Dedifferentiated amniotic fluid mesenchymal stem cell (primary cell): ENCODE measurements at regions not wholly inside any gene's neighbourhood (a gene's known extent, or its start where the extent isn't known, plus 50 kb on each side); places are given as distances from the start of the nearest gene placed in this dataset.

ENCODE experiments used
- DNase-seq: peaks from one replicate; pipeline ENCODE4 v3.0.0-alpha.2; 2016; ENCODE audit errors: extremely low spot score

DNA sequence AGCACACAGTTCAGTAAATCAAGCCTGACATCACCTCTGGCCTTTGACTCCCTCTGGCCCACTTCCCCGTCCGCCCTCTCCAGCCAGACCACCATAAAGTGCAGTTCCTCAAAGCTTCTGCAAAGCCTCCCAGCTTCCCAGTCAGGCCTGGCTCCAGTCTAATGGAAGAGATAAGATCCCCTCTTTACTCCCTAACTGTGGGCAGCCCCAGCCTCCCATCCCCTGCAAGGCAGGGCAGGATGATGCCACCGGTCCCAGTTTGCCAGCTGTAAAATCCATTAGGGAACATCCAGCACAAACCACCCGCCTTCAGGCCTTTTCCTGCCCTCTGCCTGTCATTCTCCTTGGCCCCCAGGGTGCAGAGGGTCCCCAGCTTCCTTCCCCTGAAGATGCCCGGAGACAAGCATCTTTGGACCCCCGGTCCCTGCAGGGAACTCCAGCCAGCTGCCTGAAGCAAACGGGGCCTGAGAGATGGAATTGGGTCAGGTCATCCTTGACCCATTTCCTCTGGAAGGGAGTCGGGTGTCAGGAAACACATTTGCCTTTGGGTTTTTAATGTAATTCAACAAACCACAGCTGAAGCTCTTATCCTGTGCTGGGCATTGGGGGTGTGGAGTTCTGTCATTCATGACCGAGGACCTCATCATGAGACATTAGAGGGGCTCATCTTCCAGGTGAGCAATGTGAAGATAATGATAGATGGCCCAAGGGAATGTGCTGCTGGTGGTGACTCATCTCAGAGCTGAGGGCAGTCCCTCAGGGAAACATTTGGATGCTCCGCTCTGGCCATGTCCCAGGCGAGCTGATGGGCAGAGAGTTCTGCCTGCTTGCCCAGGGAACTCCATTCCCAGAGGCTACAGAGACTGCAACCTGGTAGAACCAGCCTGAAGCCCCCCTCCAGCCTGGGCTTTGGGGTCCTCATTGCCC is 93.8 kb upstream of the CLMN start:
- no peak for DNase-seq

DNA sequence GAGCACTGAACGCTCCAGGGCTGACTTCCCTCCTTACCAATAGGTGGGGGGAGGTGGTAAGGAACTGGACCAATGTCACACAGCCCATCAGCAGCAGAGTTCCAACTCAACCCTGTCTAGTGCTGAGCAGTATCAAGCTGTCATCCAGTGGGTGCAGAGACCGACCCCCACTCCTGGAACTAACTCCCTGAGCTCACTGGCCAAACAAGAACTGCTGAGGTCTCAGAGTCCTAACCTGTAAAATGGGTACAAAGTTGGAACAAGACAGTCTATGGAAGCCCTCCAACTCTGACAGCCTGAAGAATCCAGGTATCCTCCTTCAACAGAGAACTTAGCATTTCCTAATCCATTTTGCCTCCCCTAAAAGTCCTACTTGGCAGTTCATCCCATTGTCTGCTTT is 91.1 kb upstream of the CLMN start:
- DNase-seq: no peak

DNA sequence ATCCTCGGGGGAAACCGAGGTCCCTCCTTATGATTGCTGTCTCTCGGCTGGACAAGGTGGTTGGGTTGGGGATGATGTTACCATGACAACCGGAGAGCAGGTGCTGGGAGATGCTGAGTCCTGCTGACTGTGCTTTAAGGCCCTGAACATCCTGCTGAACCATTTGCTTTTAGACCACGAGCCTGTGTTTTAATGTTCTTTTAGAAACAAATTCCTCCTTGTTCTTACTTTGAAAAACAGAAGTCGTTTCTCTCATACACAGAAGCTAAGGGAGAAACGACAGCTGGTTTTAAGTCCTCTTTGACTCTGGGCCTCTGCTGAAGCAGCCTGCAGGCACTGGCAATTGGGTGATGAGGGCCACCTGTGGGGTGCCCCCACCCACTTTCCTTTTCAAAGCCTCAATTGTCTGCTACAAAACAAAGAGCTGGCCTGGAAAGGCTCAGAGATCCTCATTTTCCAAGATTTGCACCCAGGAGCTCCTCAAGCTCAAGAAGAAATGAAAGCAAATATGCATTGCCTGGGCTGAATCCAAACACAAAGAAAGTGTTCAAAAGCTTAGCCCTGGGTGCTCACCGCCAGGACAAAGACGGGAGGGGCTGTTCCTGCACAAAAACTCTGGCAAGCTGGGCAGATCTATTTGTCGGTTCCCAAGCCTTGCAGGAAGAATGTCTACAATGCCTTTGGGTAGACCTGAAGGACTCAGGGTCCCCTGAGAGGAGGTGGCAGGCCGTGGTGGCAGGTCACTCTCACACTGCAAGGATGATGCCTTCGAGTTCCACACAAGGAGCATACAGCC is 90.0 kb upstream of the CLMN start:
- no peak for DNase-seq

DNA sequence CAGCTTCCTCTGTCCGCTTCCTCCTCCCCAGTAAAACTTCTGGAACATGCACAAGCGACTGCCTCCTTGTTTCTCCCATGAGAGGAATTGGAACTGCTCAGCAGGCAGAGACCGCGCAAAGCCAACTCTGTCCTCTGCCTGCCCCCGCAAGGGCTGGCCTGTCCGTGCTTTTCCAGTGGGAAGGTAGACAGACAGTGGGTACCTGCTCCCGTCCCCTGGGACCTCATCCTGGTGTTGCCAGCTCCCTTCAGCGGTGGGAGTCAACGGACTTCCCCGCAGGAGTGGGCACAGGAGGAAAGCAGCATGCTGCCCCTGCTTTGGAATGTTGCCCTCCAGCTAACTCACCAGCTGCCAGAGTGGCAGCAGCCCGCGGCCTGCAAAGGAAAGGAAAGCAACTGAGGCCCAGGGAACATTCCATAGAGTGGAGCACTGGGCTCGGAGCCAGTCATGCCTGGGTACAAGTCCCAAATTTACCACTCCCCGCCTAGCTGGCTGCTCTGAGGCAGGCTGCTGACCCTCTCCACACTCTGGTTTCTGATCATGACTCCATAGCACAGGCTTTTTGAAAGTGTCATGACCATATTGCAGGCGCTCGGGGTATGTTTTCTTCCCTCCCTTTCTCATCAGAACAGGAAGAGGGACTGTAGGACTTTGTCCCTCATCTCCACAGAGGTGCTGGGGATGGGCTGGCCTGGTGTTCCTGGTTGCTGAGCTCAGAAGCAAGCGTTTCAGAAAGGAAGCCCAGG is 89.2 kb upstream of the CLMN start:
- DNase-seq: no peak

DNA sequence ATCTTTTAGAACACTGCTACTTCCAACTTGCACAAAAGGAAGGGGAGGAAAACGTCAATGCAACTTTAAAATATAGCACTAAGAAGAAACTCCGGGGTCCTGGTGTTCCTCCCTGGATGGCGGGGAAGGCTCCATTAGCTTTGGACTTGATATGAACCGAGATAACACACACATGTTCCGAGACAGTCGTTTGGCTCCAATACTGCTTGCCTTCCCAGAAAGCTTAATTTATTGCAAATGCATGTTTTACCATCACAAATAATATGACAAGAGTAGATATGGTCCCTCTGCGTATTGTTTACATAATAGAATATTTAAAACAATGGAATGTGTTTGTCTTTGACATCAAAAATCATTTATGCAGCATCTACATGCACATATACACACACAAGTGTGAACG is 87.6 kb upstream of the CLMN start:
- no peak for DNase-seq

DNA sequence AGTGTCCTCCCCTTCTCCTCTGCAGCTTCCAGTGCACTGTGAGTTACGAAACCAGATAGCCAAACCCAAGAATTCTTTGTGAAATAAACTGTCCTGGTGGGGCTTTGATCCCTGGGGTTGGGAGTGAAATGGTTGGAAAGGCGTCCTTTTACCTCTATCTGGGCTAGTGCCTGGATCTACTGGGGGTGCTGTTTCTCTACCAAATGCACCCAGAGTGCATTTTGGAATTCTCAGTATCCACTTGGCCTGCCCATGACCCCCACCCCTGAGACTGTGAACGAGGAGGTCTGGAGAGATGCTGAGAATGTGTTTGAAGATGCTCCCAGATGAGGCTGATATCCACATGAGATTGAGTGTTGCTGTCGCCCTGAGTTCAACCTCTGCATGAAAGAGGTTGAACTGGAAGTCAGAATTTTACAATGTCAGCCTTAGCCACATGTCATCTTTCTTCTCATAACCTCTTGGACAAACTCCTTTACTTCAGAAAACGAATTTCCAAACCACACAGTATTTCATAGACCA is 87.1 kb upstream of the CLMN start:
- DNase-seq: no peak

DNA sequence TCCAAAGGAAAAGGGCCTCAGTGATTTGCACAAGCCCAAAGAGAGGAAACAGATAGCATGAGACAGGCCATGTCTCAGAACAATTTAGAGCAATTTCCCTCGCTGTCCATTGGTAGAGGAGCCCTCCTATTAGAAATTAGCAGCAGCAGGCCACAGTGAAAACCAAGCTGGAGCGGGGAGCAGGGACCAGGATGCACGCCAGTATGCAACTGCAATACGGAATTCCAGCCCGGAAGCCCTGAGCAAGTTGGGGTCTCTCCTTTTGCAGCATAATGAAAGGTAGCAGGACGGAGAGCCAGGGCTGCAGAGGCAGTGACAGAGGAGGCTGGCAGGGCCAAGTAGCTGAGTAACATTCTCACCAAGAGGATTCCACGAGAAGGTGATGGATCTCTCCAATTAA is 84.9 kb upstream of the CLMN start:
- DNase-seq: no peak

DNA sequence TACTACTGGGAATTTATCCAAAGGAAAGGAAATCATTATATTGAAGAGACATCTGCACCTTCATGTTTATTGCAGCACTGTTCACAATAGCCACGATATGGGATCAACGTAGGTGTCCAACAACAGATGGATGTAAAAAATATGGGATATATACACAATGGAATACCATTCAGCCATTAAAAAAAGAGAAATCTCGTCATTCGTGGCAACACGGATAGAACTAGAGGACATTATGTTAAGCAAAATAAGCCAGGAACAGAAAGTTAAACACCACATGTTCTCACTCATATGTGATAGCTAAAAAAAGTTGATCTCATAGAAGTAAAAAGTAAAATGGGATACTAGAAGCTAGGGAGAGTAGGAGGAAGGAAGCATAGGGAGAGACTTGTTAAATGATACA is 82.9 kb upstream of the CLMN start:
- no peak for DNase-seq

DNA sequence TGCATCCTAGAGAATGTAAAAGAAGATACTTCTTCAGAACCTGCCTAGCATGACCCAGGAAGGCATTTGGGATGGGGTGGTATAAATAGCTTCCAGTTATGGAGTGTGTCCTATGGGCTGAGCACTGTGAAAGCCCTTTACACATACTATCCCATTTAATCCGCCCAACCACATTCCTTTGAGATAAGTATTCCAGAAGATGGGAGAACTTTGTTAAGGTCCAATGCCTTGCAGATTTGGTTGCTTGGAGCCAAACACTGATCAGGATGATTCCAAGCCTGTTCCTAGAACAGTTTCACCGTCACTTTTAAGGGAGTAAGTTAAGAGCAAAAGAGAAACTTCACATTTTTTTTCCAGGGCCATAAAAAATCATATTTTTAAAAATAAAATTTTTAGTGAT is 82.5 kb upstream of the CLMN start:
- no peak for DNase-seq

DNA sequence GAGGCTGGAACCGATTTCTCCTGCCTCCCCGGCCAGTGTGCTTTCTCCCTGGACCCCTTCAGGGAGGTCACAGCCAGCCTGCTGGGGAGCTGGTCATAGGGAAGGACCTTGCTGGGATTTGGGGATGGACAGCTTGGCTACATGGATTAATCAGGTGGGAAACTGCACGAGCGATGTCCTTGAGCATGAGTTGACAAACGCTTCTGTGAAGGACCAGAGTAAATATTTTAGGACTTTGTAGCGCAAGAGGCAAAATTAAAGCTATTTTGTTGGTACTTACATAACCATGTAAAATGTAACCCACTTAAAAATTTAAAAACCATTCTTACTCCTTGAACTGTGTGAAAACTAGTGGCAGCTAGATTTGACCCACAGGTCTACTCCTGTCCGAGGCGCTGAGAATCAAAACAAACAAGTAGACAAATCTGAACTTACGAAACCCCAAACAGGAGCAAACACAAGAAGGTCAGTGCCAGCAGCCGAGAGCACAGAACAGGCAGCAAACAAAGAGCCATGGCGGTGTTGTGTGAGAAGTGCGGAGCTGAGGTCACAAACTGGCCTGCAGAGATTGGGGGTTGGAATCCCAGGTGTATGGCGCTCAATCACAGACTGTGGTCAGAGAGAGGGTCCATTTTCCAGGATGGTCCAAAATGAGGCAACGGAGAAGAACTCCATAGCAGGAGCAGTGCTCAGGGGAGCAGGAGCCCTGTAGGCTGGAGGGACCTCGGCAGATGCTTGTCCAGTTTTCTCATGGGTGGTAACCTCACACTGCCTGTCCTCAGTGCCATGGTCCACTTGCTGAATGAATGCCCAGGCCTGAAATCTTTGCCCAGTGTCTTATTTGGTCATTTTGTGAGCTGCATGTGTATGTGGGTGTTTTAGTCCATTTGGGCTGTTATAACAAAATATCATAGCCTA is 79.2 kb upstream of the CLMN start:
- DNase-seq: no peak

DNA sequence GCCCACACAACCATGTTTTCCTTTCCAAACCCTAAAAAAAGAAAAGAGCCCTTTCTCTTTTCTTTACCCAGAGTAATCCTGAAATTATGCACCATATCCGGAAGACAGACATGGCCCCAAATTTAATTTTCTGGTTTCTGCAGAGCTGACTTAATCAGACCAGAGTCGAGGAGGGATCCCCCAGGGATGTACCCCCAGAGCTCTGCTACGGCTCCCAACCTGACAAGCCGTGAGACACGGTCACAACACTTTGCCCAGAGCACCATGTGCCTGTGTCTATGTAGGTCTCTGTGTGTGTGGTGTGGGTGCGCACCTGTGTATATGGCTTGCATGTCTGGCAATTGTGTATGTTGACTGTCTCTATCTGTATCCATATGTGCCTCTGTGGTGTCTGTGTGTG is 77.6 kb upstream of the CLMN start:
- DNase-seq: no peak

DNA sequence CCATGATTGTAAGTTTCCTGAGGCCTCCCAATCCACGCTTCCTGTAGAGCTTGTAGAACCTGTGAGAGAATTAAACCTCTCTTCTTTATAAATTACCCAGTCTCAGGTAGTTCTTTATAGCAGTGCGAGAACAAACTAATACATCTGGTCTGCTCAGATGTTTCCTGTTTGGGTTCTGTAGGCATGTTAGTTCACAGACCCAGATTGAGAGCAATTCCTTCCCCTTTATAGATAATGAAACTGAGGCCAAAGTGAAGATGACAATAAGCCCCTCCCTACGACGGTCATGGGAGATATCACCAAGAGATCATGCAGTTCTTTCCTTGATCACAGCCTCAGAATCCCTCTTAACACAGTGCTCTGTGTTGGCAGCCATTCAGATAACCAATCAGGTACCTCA is 76.5 kb upstream of the CLMN start:
- no peak for DNase-seq

DNA sequence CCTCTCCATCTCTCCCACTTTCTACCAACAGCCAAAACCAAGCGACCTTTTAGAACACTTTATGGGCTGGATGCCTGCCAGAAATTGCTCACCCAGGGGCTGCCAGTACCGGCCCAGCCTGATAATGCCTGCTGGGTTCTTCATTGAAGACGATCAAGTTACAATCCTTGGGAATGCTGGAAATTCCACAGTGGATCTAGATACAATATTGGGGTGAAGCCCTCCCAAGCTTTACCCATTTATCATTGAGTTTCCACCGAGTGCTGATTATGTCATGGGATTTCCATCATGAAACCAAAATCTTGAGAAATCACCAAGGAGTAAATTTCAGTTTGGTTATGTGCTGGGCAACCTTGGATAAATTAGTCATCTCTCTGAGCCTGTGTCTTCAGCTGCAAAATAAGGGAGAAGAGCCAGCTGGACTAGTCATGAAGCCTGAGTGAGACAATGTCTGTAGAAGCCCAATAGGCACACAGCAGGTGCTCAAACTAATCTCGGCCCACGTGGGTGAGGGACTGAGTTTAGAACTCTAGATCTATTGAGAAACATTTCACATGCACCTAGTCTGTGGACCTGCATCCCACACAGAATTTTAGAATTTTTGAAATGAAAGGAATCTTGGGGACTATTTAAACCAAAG is 75.5 kb upstream of the CLMN start:
- no peak for DNase-seq

DNA sequence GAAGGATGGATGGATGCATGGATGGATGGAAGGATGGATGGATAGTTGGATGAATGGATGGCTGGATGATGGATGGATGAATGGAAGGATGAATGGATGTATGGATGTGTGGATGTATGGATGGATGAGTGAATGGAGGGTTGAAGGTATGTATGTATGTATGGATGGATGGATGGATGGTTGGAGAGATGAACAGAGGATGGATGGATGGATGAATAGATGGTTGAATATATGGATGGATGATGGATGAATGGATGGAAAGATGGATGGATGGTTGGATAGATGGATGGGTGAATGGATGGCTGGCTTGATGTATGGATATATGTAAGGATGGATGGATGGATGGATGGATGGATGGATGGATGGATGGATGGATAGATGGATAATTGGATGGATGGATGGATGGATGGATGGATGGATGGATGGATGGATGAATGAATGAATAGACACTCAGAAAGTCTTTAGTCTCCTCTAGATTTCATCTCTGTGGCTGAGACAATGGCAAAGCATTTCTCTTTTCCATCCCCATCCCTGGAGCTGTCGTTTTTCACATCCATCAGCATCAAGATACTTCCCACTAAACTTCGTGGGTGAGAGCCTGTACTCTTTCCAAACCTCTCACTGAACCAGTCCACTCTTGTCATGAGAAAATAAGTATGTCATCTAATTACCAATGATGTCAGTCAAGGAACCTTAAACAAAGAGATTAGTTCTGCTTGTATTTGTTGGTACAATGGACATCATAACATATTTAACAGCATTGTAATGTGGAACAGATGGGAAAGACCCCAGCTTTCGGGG is 74.8 kb upstream of the CLMN start:
- DNase-seq: no peak

DNA sequence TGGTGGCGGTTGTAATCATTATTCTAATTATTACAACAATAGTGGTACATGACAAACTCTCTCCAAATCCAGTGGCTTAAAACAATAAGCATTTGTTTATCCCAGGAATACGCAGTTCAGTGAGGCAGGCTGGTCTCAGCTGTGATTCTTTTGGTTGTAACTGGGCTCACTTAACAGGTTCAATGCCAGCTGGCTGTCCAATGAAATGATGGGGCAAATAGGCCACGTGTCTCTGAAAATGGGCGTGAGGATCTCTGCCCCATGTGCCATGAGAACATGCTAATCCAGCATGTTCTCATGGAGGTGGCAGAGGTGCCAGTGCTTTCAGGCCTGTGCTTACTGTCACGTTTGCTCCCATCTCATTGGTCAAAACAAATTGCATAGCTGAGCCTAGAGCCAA is 73.1 kb upstream of the CLMN start:
- no peak for DNase-seq

DNA sequence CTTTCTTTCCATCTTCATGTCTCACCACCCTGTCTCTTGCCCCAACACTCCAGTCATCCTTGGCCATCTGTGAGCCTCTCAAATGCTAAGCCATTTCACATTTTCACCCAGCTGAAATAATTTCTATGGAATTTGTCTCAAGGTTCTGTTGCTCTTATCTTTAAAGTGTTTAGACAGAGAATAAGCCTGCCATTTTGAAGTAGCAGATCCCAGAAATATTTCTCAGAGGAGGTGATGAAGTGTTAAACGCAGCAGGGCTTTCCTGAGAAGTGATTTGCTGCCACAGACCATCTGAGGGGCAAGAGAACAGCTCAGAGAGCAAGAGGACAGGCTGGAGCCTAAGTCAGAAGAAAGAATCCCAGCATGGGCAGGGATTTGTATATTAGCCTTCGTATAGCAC is 71.6 kb upstream of the CLMN start:
- no peak for DNase-seq

DNA sequence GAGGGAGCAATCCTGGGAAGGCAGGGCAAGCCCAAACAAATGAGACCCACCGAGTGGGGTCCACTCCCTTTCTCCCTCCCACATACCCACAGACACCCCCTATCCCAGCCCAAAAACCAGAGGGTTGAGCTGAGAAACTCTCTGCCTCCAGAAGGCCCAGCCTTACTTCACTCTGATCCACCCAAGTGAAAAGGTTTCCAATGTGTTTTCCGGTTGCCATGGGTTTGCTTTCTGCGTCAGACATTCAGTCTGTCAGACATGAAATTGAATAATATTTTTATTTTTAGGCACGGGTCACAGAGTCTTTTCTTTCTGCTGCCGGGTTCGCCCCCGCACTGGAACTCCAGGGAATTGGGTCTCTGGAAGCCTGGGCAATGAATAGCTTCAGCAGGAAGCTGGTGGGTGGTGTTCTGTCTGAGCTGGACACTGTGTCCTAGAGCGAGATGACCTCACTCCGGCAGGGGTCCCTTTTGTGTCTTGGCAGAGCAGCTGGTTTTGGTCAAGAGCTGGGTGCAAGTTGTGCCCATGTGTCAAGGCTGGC is 69.8 kb upstream of the CLMN start:
- DNase-seq: no peak

DNA sequence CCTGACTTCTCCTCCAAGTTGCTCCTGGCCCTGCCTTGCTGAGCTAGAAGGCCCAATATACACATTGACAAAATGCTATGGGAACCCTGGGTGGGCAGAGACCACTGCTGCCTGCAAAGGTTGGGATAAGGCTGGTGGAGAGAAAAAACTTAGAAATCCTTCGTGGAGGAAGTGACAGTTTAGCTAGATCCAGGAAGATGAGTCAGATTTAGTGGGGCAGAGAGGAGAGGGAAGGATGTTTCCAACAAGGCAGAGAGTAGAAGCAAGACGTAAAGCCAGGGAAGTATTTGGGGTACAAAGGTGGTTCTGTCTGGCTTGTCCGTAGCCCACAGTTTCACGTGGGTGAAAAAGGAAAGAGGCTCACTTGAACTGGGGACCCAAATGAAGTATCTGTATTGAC is 69.0 kb upstream of the CLMN start:
- DNase-seq: no peak

DNA sequence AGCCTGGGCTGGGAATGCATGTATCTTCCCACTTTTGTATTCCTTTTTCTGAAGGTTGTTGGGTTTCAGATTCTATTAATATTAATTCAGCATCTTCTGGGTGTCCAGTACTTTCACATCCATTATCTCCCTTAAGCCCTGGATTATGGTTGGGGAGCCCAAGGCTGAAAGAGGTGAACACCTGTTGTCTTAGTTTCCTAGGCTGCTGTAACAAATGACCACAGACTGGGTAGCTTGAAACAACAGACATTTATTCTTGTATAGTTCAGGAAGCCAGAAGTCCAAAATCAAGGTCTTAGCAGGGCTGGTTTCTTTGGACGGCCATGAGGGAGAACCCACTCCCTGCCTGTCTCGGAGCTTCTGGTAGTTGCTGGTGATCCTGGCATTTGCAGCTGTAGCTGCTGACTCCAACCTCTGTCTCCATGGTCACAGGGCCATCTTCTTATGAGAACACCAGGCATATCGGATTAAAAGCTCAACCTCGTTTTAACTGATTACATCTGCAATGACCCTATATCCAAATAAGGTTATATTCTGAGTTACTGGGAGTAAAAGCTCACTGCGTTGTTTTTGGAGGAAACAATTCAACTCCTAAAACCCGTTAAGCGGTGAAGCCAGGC is 68.2 kb upstream of the CLMN start:
- DNase-seq: no peak
